Mesothelial cell of epicardium (in vitro differentiated cells): ENCODE measurements at regions not wholly inside any gene's neighbourhood (a gene's known extent, or its start where the extent isn't known, plus 50 kb on each side); places are given as distances from the start of the nearest gene placed in this dataset.
"Not testable (repeated sequence)": the region's sequence is repeated elsewhere in the genome, so short reads cannot be mapped to it uniquely, and the experiment has no call there.

Experiments used
- DNase-seq, 2 experiments: peaks; one replicate each; pipeline ENCODE4 v3.0.0; 2021; ENCODE audit warnings: low spot score in 2 of 2; ENCODE audit not compliant: unreplicated experiment in 2 of 2
- H3K27ac Mint-ChIP-seq: 2 replicates; pipeline ENCODE4 v1.8.0; 2021; ENCODE audit warnings: mixed read lengths
- H3K27me3 Mint-ChIP-seq: 2 replicates; pipeline ENCODE4 v1.8.0; 2021; ENCODE audit warnings: low read depth, mixed read lengths
- H3K36me3 Mint-ChIP-seq: 2 replicates; pipeline ENCODE4 v1.8.0; 2021; ENCODE audit warnings: mixed read lengths
- H3K4me1 Mint-ChIP-seq: 2 replicates; pipeline ENCODE4 v1.8.0; 2021; ENCODE audit warnings: mixed read lengths
- H3K4me3 Mint-ChIP-seq: 2 replicates; pipeline ENCODE4 v1.8.0; 2021; ENCODE audit warnings: mild to moderate bottlenecking, moderate library complexity, mixed read lengths
- H3K9me3 Mint-ChIP-seq: 2 replicates; pipeline ENCODE4 v1.8.0; 2021; ENCODE audit warnings: mixed read lengths
- CTCF ChIP-seq: fragments of 200-600 bp; sonication (generic); IDR thresholded peaks from one replicate; pipeline ENCODE4 v1.5.0; 2021; ENCODE audit warnings: antibody characterized with exemption; ENCODE audit not compliant: unreplicated experiment

GRCh38 chrX:40373025-40373424 is 207.7 kb upstream of the ATP6AP2 start:
- Mint-ChIP-seq H3K9me3 (peaks cover 22% of the 10 kb centered on the region), H3K4me3 (no peak overlapping the region), H3K27ac (no peak overlapping the region), H3K4me1 (no peaks in the 10 kb centered on the region), H3K27me3 (no peaks in the 10 kb centered on the region), H3K36me3 (no peaks in the 10 kb centered on the region)
- no peak for DNase-seq
- no peak for TF ChIP-seq CTCF

GRCh38 chrX:40371376-40371775 is 209.4 kb upstream of the ATP6AP2 start:
- Mint-ChIP-seq H3K36me3 (no peaks in the 10 kb centered on the region), H3K27me3 (no peaks in the 10 kb centered on the region), H3K4me1 (no peaks in the 10 kb centered on the region), H3K4me3 (no peak overlapping the region), H3K9me3 (peaks cover 30% of the 10 kb centered on the region), H3K27ac (no peak overlapping the region)
- TF ChIP-seq CTCF = no peak
- no peak for DNase-seq

- H3K36me3 Mint-ChIP-seq = peaks cover 3% of the 10 kb centered on the region
- H3K4me3 Mint-ChIP-seq = no peak overlapping the region
- H3K9me3 Mint-ChIP-seq = peaks cover 44% of the 10 kb centered on the region
- no peaks in the 10 kb centered on the region for H3K27me3 Mint-ChIP-seq
- no peaks in the 10 kb centered on the region for H3K4me1 Mint-ChIP-seq
- no peak for DNase-seq
- TF ChIP-seq CTCF = no peak
- no peak overlapping the region for H3K27ac Mint-ChIP-seq
These were observed 212.1 kb upstream of the ATP6AP2 start for GRCh38 chrX:40368611-40369061.

GRCh38 chrX:40366661-40367060 is 214.1 kb upstream of the ATP6AP2 start:
- H3K36me3 Mint-ChIP-seq = peaks cover 3% of the 10 kb centered on the region
- H3K4me3 Mint-ChIP-seq = no peak overlapping the region
- peaks cover 31% of the 10 kb centered on the region for H3K9me3 Mint-ChIP-seq
- no peak for TF ChIP-seq CTCF
- no peaks in the 10 kb centered on the region for H3K27me3 Mint-ChIP-seq
- DNase-seq = no peak
- H3K27ac Mint-ChIP-seq = no peak overlapping the region
- no peaks in the 10 kb centered on the region for H3K4me1 Mint-ChIP-seq

- peaks cover 30% of the 10 kb centered on the region for H3K9me3 Mint-ChIP-seq
- not testable (repeated sequence) for DNase-seq, H3K4me1 Mint-ChIP-seq
These were observed 218.5 kb upstream of the ATP6AP2 start for GRCh38 chrX:40362291-40362690.

GRCh38 chrX:40360557-40360956 is 220.2 kb upstream of the ATP6AP2 start:
- peaks cover 22% of the 10 kb centered on the region for H3K9me3 Mint-ChIP-seq
- no peak for TF ChIP-seq CTCF
- no peak for DNase-seq
- no peak overlapping the region for H3K27ac Mint-ChIP-seq
- H3K4me3 Mint-ChIP-seq = no peak overlapping the region
- no peaks in the 10 kb centered on the region for H3K4me1 Mint-ChIP-seq
- H3K27me3 Mint-ChIP-seq = no peaks in the 10 kb centered on the region
- peaks cover 3% of the 10 kb centered on the region for H3K36me3 Mint-ChIP-seq

More at GRCh38 chrX:40362291-40362690, 218.5 kb upstream of the ATP6AP2 start:
- H3K36me3 Mint-ChIP-seq, H3K27ac Mint-ChIP-seq, H3K4me3 Mint-ChIP-seq, H3K27me3 Mint-ChIP-seq: not testable (repeated sequence)
